ENCODE measurements at regions not wholly inside any gene's neighbourhood (a gene's known extent, or its start where the extent isn't known, plus 50 kb on each side); places are given as distances from the start of the nearest gene placed in this dataset.
A peak's percentile ranks its signal among the peaks of the same experiment; 100 is the strongest.
"Not testable (repeated sequence)": the region's sequence is repeated elsewhere in the genome, so short reads cannot be mapped to it uniquely, and the experiment has no call there.

- intact Hi-C loops (cut with DNase I) = no loop called here
- no peak for DNase-seq (ENCODE audit: low spot score)
Measured at GRCh38 chr2:234898534-234899053, 53.2 kb upstream of the SH3BP4 start.

- intact Hi-C loops (cut with DNase I) = not testable (repeated sequence)
Measured at GRCh38 chr2:234888442-234888841, 63.4 kb upstream of the SH3BP4 start.

GRCh38 chr2:234887195-234887594 is 64.6 kb upstream of the SH3BP4 start:
- intact Hi-C loops (cut with DNase I) = no loop called here
- no peak for DNase-seq (ENCODE audit: low spot score)

More at GRCh38 chr2:234888442-234888841, 63.4 kb upstream of the SH3BP4 start:
- not testable (repeated sequence) for DNase-seq (ENCODE audit: low spot score)

DNA sequence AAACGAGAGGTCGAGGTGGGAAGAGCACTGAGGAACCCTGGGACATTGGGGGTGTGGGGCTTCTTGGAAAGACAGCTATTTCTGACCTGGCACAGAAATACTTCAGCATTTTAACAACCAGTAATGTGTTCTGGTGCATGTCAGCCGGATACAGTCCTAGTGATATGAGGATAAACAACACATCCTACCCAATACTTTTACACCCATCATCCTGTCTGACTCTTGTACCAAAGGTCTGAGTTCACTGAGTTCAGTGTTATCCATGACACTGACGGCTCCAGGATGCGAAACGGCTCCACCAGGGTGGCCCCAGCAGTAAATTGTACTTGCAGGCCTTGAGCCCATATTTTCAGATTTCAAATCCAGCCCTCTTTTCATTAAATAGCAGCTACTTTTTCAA is 65.9 kb upstream of the SH3BP4 start:
- intact Hi-C loops (cut with DNase I) = no loop called here
- no peak for DNase-seq (ENCODE audit: low spot score)

GRCh38 chr2:234885118-234885517 is 66.7 kb upstream of the SH3BP4 start:
- no peak for DNase-seq (ENCODE audit: low spot score)
- intact Hi-C loops (cut with DNase I) = no loop called here

GRCh38 chr2:234884591-234884990 is 67.2 kb upstream of the SH3BP4 start:
- intact Hi-C loops (cut with DNase I) = no loop called here
- no peak for DNase-seq (ENCODE audit: low spot score)

DNA sequence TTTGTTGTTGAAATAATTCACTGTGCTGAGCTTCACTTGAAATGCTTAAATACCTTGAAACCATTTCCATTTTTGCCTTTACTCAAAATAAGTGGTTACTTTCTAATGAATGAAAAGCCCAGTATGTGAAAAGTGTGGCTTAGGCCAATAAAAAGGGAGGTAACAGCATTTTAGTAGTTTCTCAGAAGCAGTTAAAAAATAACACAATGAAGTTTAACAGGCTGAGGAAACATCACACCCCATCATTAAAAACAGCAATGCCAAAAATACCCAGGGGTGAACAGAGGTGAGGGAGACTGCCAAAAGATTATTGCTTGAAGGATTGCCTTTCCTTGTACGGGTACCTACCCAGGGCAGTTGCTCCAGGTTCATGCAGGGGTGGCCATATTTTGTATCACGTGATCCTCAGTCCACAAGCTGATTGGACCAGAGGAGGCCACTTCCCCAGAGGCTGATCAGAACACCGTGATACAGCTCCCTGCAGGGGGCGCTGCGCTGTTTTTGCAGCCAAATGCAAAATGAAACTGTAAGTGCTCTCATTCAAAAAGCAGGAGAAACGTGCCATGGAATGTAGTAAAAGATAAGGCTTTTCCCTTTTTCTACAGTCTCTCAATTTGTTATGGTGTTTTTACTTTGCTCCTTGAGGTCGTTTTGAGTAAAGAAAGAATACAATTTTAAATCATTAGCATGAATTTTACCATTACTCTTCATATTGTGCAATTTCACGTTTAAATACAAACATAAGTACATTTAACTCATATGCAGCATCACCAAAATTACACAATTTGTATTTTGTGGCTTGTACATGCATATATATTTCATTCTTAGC is 70.2 kb upstream of the SH3BP4 start:
- peak; percentile 95 for DNase-seq (ENCODE audit: low spot score)
- intact Hi-C loops (cut with DNase I) = no loop called here

DNA sequence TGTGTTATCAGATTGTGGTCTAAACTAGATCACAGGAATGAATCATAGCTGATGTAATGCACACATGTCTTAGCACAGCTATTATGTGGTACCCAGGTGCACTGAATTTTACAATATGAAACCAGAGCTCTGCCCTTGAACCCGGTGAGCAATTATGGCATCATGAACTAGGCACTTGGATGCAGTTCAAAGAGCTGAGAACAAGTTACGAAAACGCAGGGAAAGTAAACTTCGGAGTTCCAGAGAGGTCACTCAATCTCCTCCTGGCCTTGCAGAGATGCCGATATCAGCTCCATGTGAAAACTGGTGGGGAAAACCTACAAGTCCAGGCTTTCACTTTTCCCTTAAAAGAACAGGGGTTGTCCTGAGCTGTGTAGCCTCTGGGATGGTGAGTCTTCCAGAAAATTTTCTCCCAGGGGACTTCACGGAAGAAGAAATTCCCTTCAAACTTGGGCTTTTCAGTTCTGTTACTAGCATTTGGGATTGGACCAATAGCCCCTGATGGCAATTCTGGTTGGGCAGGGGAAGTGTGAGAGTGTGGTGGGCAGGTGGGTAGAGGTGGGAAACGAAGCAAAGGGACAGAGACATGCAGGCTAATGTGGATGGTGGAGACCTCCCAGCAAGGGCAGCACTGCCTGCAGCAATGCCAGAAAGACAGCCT is 71.1 kb upstream of the SH3BP4 start:
- intact Hi-C loops (cut with DNase I) = no loop called here
- no peak for DNase-seq (ENCODE audit: low spot score)

DNA sequence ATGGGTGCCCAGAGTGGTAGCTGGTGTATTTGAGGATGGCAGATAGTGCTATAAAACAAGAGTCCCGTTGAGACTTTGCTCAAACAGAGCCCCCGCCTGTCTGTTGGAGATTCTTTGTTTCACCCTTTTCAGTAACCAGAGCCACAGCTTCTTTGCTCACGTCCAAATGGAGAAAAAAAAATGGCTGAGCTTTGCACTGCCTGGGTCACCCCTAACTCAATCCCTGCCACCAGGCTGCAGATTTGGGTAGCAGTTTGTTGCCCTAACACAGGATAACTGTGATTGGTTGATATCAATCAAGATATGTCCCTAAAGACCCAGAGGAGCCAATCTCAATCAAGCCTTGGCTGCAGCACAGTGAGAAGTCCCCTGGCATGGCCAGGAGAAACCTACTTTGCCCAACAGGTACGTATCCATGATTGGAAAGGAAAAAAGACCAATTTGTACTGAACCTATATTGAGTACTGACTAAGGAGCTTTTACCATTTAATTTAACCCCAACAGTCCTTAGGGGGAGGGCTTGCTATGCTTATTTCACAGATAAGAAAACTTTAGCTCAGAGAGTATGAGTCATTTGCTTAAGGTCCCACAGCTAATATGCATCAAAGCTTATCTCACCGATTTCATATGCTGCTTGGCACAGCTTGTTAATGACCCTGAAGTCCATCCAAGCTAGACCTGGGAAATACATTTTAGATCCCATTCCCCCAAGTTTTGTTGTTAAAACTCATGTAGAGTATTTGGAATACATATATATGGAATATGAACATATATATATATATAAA is 72.0 kb upstream of the SH3BP4 start:
- intact Hi-C loops (cut with DNase I) = no loop called here
- DNase-seq (ENCODE audit: low spot score) = no peak

DNA sequence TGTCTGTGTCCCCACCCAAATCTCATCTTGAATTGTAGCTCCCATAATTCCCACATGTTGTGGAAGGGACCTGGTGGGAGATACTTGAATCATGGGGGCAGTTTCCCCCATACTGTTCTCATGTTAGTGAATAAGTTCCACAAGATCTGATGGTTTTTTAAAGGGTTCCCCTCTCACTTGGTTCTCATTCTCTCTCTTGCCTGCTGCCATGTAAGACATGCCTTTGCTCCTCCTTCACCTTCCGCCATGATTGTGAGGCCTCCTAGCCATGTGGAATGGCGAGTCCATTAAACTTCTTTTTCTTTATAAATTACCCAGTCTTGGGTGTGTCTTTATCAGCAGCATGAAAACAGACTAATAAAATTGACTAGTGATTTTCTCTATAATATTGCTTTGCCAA is 75.2 kb upstream of the SH3BP4 start:
- intact Hi-C loops (cut with DNase I); DNase-seq (ENCODE audit: low spot score): not testable (repeated sequence)

GRCh38 chr2:234874347-234875046 is 77.3 kb upstream of the SH3BP4 start:
- intact Hi-C loops (cut with DNase I) = no loop called here
- DNase-seq (ENCODE audit: low spot score) = no peak

GRCh38 chr2:234873828-234874173 is 78.0 kb upstream of the SH3BP4 start:
- intact Hi-C loops (cut with DNase I) = no loop called here
- peak; percentile 84 for DNase-seq (ENCODE audit: low spot score)

- intact Hi-C loops (cut with DNase I) = no loop called here
- no peak for DNase-seq (ENCODE audit: low spot score)
Measured at GRCh38 chr2:234873103-234873827, 78.6 kb upstream of the SH3BP4 start.

GRCh38 chr2:234869969-234870368 is 81.8 kb upstream of the SH3BP4 start:
- intact Hi-C loops (cut with DNase I) = no loop called here
- no peak for DNase-seq (ENCODE audit: low spot score)

GRCh38 chr2:234869164-234869563 is 82.7 kb upstream of the SH3BP4 start:
- DNase-seq (ENCODE audit: low spot score) = no peak
- intact Hi-C loops (cut with DNase I) = no loop called here

DNA sequence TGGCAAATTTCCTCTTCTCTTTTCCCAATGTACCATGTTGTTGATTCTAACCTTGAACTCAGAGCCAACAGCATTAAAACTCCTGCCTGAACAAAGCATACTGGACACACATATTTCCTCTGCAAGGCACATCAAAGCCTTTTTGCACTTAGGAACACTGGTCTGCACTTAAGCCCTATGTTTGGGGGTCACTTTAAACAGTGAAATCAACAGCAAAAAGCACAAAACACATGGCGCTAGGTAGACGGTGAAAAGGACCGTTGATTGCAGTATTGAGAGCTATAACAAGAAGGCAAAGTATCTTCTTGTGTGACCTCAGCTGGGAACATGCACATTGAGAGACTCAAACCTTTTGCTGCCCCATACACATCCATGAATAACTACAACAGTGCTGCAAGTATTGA is 83.9 kb upstream of the SH3BP4 start:
- intact Hi-C loops (cut with DNase I) = no loop called here
- no peak for DNase-seq (ENCODE audit: low spot score)

- intact Hi-C loops (cut with DNase I) = no loop called here
- DNase-seq (ENCODE audit: low spot score) = no peak
Measured at GRCh38 chr2:234865586-234865985, 86.2 kb upstream of the SH3BP4 start.

GRCh38 chr2:234865040-234865439 is 86.8 kb upstream of the SH3BP4 start:
- intact Hi-C loops (cut with DNase I) = no loop called here

DNA sequence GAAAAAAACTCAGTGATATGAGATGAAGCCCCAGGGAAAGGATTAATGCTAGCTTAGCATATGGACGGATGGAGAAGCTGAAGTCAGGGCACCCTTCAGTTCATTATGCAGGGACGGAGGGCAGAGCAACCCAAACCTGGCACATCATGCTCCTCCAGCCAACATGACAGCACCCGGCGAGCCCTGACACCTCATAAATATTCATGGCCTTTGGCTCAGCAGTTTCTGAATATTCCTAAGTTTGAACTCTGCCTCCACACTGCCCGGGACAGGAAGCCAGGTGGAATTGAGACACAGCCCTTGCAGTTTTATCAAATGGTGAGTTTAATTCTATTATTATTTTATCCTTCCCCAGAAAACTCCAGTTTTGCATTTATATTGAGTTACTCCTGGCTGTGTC is 87.3 kb upstream of the SH3BP4 start:
- intact Hi-C loops (cut with DNase I) = no loop called here
- no peak for DNase-seq (ENCODE audit: low spot score)

More at GRCh38 chr2:234865040-234865439, 86.8 kb upstream of the SH3BP4 start:
- no peak for DNase-seq (ENCODE audit: low spot score)
